WERI-Rb-1 (cell line): ENCODE measurements at regions not wholly inside any gene's neighbourhood (a gene's known extent, or its start where the extent isn't known, plus 50 kb on each side); places are given as distances from the start of the nearest gene placed in this dataset.
A peak's percentile ranks its signal among the peaks of the same experiment; 100 is the strongest.

ENCODE experiments used
- DNase-seq: peaks from one replicate; pipeline ENCODE4 v3.0.0-alpha.2; 2020
- H3K27ac ChIP-seq: fragments of 250-450 bp; sonication (Bioruptor Pico); 2 replicates; pipeline ENCODE4 v1.5.1; 2020; ENCODE audit warnings: mild to moderate bottlenecking, moderate library complexity
- H3K27me3 ChIP-seq: fragments of 250-450 bp; sonication (Bioruptor Pico); 2 replicates; pipeline ENCODE4 v1.5.1; 2021; ENCODE audit warnings: mild to moderate bottlenecking, low read depth, moderate library complexity; ENCODE audit not compliant: insufficient read depth, severe bottlenecking
- H3K36me3 ChIP-seq: fragments of 250-450 bp; sonication (Bioruptor Pico); 2 replicates; pipeline ENCODE4 v1.5.1; 2020; ENCODE audit warnings: mild to moderate bottlenecking, moderate library complexity
- H3K4me3 ChIP-seq: 2 replicates; pipeline ENCODE4 v1.5.1; 2011; ENCODE audit warnings: low read depth, mild to moderate bottlenecking, control low read depth, low read length
- H3K9me3 ChIP-seq: fragments of 250-450 bp; sonication (Bioruptor Pico); 2 replicates; pipeline ENCODE4 v1.5.1; 2021; ENCODE audit warnings: mild to moderate bottlenecking, moderate library complexity; ENCODE audit not compliant: severe bottlenecking
- TF ChIP-seq, protein P1 (sequence below): IDR thresholded peaks from 2 replicates; pipeline ENCODE4 v1.5.1; 2011; ENCODE audit warnings: low read depth, mild to moderate bottlenecking, control low read depth, inconsistent platforms, low read length

DNA sequence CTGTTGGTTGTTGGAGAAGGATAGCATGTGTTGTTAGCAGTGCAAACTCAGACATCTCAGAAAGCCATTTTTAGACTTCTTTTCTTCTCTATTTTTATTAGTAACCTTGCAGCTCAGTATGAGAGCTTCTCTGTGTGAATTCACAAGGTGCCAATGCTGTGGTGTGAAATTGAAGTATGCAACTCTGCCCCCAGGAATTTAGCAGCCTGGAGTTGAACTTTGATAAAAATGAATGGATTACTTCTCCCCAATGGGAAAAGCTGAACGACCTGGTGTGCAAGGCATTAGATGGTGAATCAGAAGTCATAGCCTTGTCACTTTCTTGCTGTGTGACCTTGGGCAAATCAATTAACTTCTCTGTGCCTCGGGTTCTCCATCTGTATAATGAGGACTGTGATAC lies 512.3 kb upstream of the PCDH9 start:
- H3K27ac ChIP-seq, result no peak overlapping the region

DNA sequence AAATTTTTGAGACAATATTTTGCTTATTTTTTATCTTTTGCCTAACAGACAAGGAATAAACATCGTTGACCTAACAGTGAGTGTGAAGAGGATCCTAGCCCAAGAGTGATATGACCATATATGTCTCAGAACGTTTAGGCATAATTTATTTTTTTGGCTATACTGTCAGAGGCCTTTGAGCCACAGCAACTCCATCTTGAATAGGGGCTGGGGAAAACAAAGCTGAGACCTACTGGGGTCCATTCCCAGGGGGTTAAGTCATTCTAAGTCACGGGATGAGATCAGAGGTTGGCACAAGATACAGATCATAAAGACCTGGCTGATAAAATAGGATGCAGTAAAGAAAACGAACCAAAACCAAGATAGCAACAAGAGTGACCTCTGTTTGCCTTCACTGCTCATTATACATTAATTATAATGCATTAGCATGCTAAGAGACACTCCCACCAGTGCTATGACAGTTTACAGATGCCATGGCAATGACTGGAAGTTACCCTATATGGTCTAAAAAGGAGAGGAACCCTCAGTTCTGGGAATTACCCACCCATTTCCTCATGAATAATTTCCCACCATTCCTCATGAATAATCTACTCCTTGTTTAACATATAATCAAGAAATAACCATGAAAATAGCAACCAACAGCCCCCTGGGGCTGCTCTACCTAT lies 510.9 kb upstream of the PCDH9 start:
- Histone ChIP-seq H3K27ac (no peak overlapping the region), H3K4me3 (no peak overlapping the region), H3K27me3 (no peaks in the 10 kb centered on the region), H3K36me3 (no peaks in the 10 kb centered on the region), H3K9me3 (no peaks in the 10 kb centered on the region)
- DNase-seq, result no peak
- TF ChIP-seq, protein P1, sequence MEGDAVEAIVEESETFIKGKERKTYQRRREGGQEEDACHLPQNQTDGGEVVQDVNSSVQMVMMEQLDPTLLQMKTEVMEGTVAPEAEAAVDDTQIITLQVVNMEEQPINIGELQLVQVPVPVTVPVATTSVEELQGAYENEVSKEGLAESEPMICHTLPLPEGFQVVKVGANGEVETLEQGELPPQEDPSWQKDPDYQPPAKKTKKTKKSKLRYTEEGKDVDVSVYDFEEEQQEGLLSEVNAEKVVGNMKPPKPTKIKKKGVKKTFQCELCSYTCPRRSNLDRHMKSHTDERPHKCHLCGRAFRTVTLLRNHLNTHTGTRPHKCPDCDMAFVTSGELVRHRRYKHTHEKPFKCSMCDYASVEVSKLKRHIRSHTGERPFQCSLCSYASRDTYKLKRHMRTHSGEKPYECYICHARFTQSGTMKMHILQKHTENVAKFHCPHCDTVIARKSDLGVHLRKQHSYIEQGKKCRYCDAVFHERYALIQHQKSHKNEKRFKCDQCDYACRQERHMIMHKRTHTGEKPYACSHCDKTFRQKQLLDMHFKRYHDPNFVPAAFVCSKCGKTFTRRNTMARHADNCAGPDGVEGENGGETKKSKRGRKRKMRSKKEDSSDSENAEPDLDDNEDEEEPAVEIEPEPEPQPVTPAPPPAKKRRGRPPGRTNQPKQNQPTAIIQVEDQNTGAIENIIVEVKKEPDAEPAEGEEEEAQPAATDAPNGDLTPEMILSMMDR, result no peak

More for the DNA sequence above, 512.3 kb upstream of the PCDH9 start:
- no peak overlapping the region for H3K4me3 ChIP-seq
- no peaks in the 10 kb centered on the region for H3K9me3 ChIP-seq
- H3K36me3 ChIP-seq, result no peaks in the 10 kb centered on the region
- no peaks in the 10 kb centered on the region for H3K27me3 ChIP-seq
- TF ChIP-seq, protein P1, result no peak
- DNase-seq, result no peak

GRCh38 chr13:67736646-67737420 lies 506.7 kb upstream of the PCDH9 start:
- H3K36me3 ChIP-seq, result no peaks in the 10 kb centered on the region
- no peaks in the 10 kb centered on the region for H3K9me3 ChIP-seq
- TF ChIP-seq, protein P1, result peak; percentile 27; the same call in 1 of the 2 replicates
- H3K27me3 ChIP-seq, result no peaks in the 10 kb centered on the region
- H3K27ac ChIP-seq, result no peak overlapping the region
- peak; percentile 7 for DNase-seq
- H3K4me3 ChIP-seq, result no peak overlapping the region

GRCh38 chr13:67735651-67736050 lies 505.5 kb upstream of the PCDH9 start:
- DNase-seq, result no peak
- H3K27ac ChIP-seq, result no peak overlapping the region
- H3K4me3 ChIP-seq, result no peak overlapping the region
- no peaks in the 10 kb centered on the region for H3K27me3 ChIP-seq
- no peaks in the 10 kb centered on the region for H3K36me3 ChIP-seq
- H3K9me3 ChIP-seq, result no peaks in the 10 kb centered on the region
- TF ChIP-seq, protein P1, result no peak

DNA sequence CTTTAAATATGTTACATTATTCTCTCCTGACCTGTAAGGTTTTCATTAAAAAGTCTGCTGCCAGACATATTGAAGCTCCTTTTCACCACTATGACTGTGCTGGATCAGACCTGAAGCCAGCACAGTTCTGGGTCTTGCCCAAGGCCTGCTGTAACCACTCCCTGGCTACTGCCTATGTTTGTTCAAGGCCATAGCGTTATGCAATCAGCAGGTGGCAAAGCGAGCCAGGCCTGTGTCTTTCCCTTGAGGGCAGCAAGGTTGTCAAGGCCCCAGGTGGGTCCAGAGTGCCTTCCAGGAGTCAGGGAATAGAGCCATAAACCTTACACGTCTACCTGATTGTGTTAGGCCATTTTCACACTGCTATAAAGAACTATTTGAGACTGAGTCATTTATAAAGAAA lies 496.8 kb upstream of the PCDH9 start:
- DNase-seq, result no peak
- TF ChIP-seq, protein P1, result no peak
- Histone ChIP-seq H3K9me3 (no peaks in the 10 kb centered on the region), H3K27me3 (no peaks in the 10 kb centered on the region), H3K27ac (no peak overlapping the region), H3K36me3 (no peaks in the 10 kb centered on the region), H3K4me3 (no peak overlapping the region)
